ENCODE measurements at regions not wholly inside any gene's neighbourhood (a gene's known extent, or its start where the extent isn't known, plus 50 kb on each side); places are given as distances from the start of the nearest gene placed in this dataset.

GRCh38 chr2:59933948-59934347 lies 619.5 kb downstream of the BCL11A start:
- Histone ChIP-seq H3K4me2 (ENCODE audit: control insufficient read depth, insufficient read depth) (no peak overlapping the region), H3K27me3 (replicated peaks in 1 of 2; ENCODE audit: control insufficient read depth in 2 of 2, insufficient read depth in 2 of 2, low read length in 1 of 2) (no peaks in the 10 kb centered on the region), H4K20me1 (ENCODE audit: control insufficient read depth, insufficient read depth) (no peaks in the 10 kb centered on the region), H3K79me2 (ENCODE audit: control insufficient read depth, insufficient read depth, low read length) (no peaks in the 10 kb centered on the region), H3K9me3 (replicated peaks; ENCODE audit: control insufficient read depth, insufficient read depth, low read length) (no peaks in the 10 kb centered on the region), H3K4me3 (no peak overlapping the region), H3K27ac (ENCODE audit: control insufficient read depth, insufficient read depth) (no peak overlapping the region), H3K36me3 (ENCODE audit: control insufficient read depth in 2 of 2, insufficient read depth in 2 of 2, low read length in 1 of 2) (no peaks in the 10 kb centered on the region), H3K4me1 (ENCODE audit: control insufficient read depth, insufficient read depth, low read length) (no peaks in the 10 kb centered on the region), H3K9ac (ENCODE audit: control insufficient read depth, insufficient read depth, low read length) (no peak overlapping the region), H2AFZ (ENCODE audit: control insufficient read depth, low read depth, low read length) (no peak overlapping the region)
- ATAC-seq: no peak
- SMC1A ChIA-PET (ENCODE audit: uncharacterized antibody, unreplicated experiment): no interaction called here
- RAD21 ChIA-PET (ENCODE audit: unreplicated experiment): no interaction called here
- no peak for DNase-seq (ENCODE audit: low read depth, low spot score)
- CTCF ChIA-PET: no interaction called here
- POLR2A ChIA-PET: no interaction called here
- intact Hi-C loops (cut with micrococcal nuclease; ENCODE audit: unreplicated experiment): no loop called here
- WGBS (ENCODE audit: insufficient coverage, insufficient replicate concordance, low lambda C conversion rate, missing lambda C conversion rate): 2% methylated on average over 3 of the region's 3 CpGs
- in situ Hi-C loops (cut with MboI): no loop called here
- no peak for FAIRE-seq
- BruUV-seq (replicated peaks): no TSS peak
- TF ChIP-seq STAT1 (conservative IDR thresholded peaks at IDR 0.05) (no peak), SREBF1 (IDR thresholded peaks at IDR 0.05; ENCODE audit: low read length) (no peak), FOS (IDR thresholded peaks at IDR 0.05; ENCODE audit: borderline replicate concordance, extremely low read depth, insufficient read length) (no peak), NR2C1 (IDR thresholded peaks at IDR 0.05) (no peak), PAX8 (IDR thresholded peaks at IDR 0.05) (no peak), CBFB (IDR thresholded peaks at IDR 0.05; ENCODE audit: low read depth) (no peak), PKNOX1 (IDR thresholded peaks at IDR 0.05) (no peak), POLR2A (IDR thresholded peaks at IDR 0.05; ENCODE audit: low read depth, low read length) (no peak), RUNX3 (IDR thresholded peaks at IDR 0.05; ENCODE audit: low read length) (no peak), NFYB (IDR thresholded peaks at IDR 0.05; ENCODE audit: insufficient read depth, low read depth, low read length) (no peak), ZNF217 (IDR thresholded peaks at IDR 0.05) (no peak), CHD1 (IDR thresholded peaks at IDR 0.05; ENCODE audit: low read depth, low read length) (no peak), JUNB (IDR thresholded peaks at IDR 0.05) (no peak)
- TF ChIP-seq, protein P1, sequence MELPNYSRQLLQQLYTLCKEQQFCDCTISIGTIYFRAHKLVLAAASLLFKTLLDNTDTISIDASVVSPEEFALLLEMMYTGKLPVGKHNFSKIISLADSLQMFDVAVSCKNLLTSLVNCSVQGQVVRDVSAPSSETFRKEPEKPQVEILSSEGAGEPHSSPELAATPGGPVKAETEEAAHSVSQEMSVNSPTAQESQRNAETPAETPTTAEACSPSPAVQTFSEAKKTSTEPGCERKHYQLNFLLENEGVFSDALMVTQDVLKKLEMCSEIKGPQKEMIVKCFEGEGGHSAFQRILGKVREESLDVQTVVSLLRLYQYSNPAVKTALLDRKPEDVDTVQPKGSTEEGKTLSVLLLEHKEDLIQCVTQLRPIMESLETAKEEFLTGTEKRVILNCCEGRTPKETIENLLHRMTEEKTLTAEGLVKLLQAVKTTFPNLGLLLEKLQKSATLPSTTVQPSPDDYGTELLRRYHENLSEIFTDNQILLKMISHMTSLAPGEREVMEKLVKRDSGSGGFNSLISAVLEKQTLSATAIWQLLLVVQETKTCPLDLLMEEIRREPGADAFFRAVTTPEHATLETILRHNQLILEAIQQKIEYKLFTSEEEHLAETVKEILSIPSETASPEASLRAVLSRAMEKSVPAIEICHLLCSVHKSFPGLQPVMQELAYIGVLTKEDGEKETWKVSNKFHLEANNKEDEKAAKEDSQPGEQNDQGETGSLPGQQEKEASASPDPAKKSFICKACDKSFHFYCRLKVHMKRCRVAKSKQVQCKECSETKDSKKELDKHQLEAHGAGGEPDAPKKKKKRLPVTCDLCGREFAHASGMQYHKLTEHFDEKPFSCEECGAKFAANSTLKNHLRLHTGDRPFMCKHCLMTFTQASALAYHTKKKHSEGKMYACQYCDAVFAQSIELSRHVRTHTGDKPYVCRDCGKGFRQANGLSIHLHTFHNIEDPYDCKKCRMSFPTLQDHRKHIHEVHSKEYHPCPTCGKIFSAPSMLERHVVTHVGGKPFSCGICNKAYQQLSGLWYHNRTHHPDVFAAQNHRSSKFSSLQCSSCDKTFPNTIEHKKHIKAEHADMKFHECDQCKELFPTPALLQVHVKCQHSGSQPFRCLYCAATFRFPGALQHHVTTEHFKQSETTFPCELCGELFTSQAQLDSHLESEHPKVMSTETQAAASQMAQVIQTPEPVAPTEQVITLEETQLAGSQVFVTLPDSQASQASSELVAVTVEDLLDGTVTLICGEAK (IDR thresholded peaks at IDR 0.05; ENCODE audit: borderline replicate concordance): no peak

Data from GM12878 (cell line).